ENCODE measurements at regions not wholly inside any gene's neighbourhood (a gene's known extent, or its start where the extent isn't known, plus 50 kb on each side); places are given as distances from the start of the nearest gene placed in this dataset.

DNA sequence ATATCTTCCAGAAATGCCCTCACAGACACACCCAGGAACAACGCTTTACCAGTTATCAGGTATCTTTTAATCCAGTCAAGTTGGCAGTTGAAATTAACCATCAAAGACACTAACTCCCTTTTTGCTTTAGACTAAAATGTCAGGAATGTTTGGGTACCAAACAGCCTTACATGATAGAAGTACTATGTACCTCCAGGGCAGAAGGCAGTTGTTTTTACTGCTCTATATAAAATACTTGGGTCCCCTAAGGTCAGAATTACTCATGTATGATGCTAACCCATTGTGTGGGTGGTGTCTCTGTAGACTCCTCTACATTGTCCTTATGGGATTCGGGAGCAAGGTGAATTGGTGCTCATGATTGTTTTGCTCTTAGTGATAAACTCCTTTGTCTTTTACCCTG lies 492.5 kb upstream of the FLRT2 start:
- H3K4me1 Mint-ChIP-seq (ENCODE audit: low read depth), result no peaks in the 10 kb centered on the region
- ChIA-PET CTCF (no interaction called here), POLR2A (no interaction called here)
- no peak overlapping the region for H3K4me3 Mint-ChIP-seq
- Histone ChIP-seq H3K27me3 (ENCODE audit: control insufficient read depth in 1 of 2, insufficient read depth in 2 of 2, low read length in 2 of 2) (no peaks in the 10 kb centered on the region), H3K9me3 (ENCODE audit: control insufficient read depth in 1 of 2, insufficient read depth in 1 of 2, low read length in 2 of 2) (peaks cover 0 to 3% of the 10 kb centered on the region in 2 experiments), H3K4me3 (ENCODE audit: low read length) (no peak overlapping the region), H3K4me1 (ENCODE audit: insufficient read depth, low read length) (no peaks in the 10 kb centered on the region), H3K36me3 (ENCODE audit: insufficient read depth, low read length) (no peaks in the 10 kb centered on the region), H3K27ac (ENCODE audit: low read depth in 1 of 2, low read length in 2 of 2) (no peak overlapping the region)
- intact Hi-C loops (cut with DNase I, micrococcal nuclease), result no loop called here
- H3K36me3 Mint-ChIP-seq (ENCODE audit: low read depth), result no peaks in the 10 kb centered on the region
- H3K27me3 Mint-ChIP-seq, result no peaks in the 10 kb centered on the region
- H3K9me3 Mint-ChIP-seq, result peaks cover 5% of the 10 kb centered on the region
- H3K27ac Mint-ChIP-seq, result no peak overlapping the region
- TF ChIP-seq, protein P1, sequence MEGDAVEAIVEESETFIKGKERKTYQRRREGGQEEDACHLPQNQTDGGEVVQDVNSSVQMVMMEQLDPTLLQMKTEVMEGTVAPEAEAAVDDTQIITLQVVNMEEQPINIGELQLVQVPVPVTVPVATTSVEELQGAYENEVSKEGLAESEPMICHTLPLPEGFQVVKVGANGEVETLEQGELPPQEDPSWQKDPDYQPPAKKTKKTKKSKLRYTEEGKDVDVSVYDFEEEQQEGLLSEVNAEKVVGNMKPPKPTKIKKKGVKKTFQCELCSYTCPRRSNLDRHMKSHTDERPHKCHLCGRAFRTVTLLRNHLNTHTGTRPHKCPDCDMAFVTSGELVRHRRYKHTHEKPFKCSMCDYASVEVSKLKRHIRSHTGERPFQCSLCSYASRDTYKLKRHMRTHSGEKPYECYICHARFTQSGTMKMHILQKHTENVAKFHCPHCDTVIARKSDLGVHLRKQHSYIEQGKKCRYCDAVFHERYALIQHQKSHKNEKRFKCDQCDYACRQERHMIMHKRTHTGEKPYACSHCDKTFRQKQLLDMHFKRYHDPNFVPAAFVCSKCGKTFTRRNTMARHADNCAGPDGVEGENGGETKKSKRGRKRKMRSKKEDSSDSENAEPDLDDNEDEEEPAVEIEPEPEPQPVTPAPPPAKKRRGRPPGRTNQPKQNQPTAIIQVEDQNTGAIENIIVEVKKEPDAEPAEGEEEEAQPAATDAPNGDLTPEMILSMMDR (IDR thresholded peaks at IDR 0.05), result no peak
- ATAC-seq (ENCODE audit: poor library complexity) (no peak), DNase-seq (no peak)

DNA sequence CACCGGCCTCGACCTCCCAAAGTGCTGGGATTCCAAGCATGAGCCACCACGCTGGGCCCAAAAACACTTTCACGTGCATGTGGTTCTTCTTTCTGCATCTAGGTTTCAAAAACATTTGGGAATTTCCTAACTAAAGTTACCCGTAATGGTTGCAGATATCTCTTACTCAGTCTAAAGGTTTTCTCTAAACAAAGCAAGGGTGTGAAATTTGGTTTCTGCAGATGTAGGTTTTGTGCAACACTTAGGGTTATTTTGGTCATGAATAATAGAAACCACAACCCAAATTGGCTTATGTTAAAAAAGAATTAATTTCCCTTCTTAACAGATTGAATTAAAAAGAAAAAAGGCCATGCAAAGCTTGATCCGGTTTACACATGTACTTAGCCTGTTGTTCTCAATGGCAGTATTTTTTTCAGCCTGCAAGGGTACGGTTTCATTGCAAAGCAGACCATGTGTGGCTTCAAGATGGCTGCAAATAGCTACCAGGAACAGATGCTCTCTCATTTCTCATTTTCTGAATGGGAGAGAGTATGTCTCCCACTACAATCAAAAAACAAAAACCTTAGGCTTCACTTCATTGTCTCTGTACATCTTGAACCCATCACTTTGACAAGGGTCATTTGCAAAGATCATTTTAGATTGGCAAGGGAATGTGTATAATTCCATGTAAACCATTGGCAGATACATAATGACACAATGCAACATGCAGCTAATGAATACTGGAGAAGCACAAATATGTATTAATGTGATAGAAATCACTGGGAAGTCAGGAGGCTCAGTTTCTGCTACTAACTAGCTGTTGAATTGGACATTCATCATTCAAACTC lies 491.2 kb upstream of the FLRT2 start:
- Histone ChIP-seq H3K27ac (ENCODE audit: low read depth in 1 of 2, low read length in 2 of 2) (no peak overlapping the region), H3K27me3 (ENCODE audit: control insufficient read depth in 1 of 2, insufficient read depth in 2 of 2, low read length in 2 of 2) (no peaks in the 10 kb centered on the region), H3K9me3 (ENCODE audit: control insufficient read depth in 1 of 2, insufficient read depth in 1 of 2, low read length in 2 of 2) (peaks cover 0 to 3% of the 10 kb centered on the region in 2 experiments), H3K36me3 (ENCODE audit: insufficient read depth, low read length) (no peaks in the 10 kb centered on the region), H3K4me1 (ENCODE audit: insufficient read depth, low read length) (no peaks in the 10 kb centered on the region), H3K4me3 (ENCODE audit: low read length) (no peak overlapping the region)
- ChIA-PET POLR2A (no interaction called here), CTCF (no interaction called here)
- Mint-ChIP-seq H3K4me3 (no peak overlapping the region), H3K27ac (no peak overlapping the region), H3K27me3 (no peaks in the 10 kb centered on the region), H3K9me3 (peaks cover 7% of the 10 kb centered on the region), H3K36me3 (ENCODE audit: low read depth) (no peaks in the 10 kb centered on the region), H3K4me1 (ENCODE audit: low read depth) (no peaks in the 10 kb centered on the region)
- ATAC-seq (ENCODE audit: poor library complexity) (no peak), DNase-seq (no peak)
- TF ChIP-seq, protein P1 (IDR thresholded peaks at IDR 0.05), result no peak
- intact Hi-C loops (cut with DNase I, micrococcal nuclease), result no loop called here

DNA sequence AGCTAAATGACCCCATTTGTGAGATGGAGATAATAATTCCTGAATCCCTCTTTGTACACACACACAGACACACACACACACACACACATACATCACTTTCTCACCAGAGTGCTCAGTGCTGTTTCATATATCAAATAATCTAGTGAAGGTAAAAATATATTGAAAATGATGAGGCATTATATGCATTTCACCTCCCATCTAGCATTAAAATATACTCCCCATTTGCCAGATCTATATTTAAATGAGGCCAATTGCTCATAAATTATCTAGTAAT lies 490.7 kb upstream of the FLRT2 start:
- ATAC-seq (ENCODE audit: poor library complexity) (no peak), DNase-seq (no peak)
- H3K27ac Mint-ChIP-seq, result no peak overlapping the region
- H3K4me1 ChIP-seq (ENCODE audit: insufficient read depth, low read length), result no peaks in the 10 kb centered on the region
- H3K27ac ChIP-seq (ENCODE audit: low read depth in 1 of 2, low read length in 2 of 2), result no peak overlapping the region
- CTCF ChIA-PET, result no interaction called here
- peaks cover 7% of the 10 kb centered on the region for H3K9me3 Mint-ChIP-seq
- H3K4me3 ChIP-seq (ENCODE audit: low read length), result no peak overlapping the region
- intact Hi-C loops (cut with DNase I, micrococcal nuclease), result no loop called here
- no peaks in the 10 kb centered on the region for H3K36me3 Mint-ChIP-seq (ENCODE audit: low read depth)
- H3K27me3 ChIP-seq (ENCODE audit: control insufficient read depth in 1 of 2, insufficient read depth in 2 of 2, low read length in 2 of 2), result no peaks in the 10 kb centered on the region
- POLR2A ChIA-PET, result no interaction called here
- TF ChIP-seq, protein P1 (IDR thresholded peaks at IDR 0.05), result no peak
- no peaks in the 10 kb centered on the region for H3K27me3 Mint-ChIP-seq
- no peak overlapping the region for H3K4me3 Mint-ChIP-seq
- H3K9me3 ChIP-seq (ENCODE audit: control insufficient read depth in 1 of 2, insufficient read depth in 1 of 2, low read length in 2 of 2), result peaks cover 0 to 2% of the 10 kb centered on the region in 2 experiments
- no peaks in the 10 kb centered on the region for H3K4me1 Mint-ChIP-seq (ENCODE audit: low read depth)
- no peaks in the 10 kb centered on the region for H3K36me3 ChIP-seq (ENCODE audit: insufficient read depth, low read length)

All from CD4-positive, alpha-beta T cell (primary cell).